HG02973 (cell line): ENCODE measurements at regions not wholly inside any gene's neighbourhood (a gene's known extent, or its start where the extent isn't known, plus 50 kb on each side); places are given as distances from the start of the nearest gene placed in this dataset.
"Not testable (repeated sequence)": the region's sequence is repeated elsewhere in the genome, so short reads cannot be mapped to it uniquely, and the experiment has no call there.

Experiments used
- ATAC-seq: cut with Tn5 transposase; IDR thresholded peaks from one replicate; pipeline ENCODE4 v1.9.1; 2021; ENCODE audit warnings: moderate library complexity; ENCODE audit not compliant: unreplicated experiment

DNA sequence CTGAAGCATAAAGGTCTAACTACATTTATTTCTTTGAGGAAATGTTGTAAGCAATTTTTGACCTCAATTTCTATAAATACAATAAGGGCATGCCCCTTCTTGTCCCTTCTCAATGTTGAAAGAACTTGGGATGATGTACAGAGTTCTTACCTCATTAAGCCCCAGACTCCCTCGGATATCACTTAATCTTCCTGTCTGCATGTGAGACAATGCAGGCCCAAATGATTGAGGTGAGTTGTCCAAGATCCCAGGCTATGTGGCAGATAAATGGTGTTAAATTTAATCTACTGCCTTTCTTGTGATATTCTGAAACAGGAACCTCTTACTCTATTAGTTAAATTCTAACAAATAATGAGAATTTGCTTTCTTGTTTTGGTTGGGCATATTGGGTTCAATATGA is 1073.4 kb upstream of the GYPC start:
- ATAC-seq, result no peak

DNA sequence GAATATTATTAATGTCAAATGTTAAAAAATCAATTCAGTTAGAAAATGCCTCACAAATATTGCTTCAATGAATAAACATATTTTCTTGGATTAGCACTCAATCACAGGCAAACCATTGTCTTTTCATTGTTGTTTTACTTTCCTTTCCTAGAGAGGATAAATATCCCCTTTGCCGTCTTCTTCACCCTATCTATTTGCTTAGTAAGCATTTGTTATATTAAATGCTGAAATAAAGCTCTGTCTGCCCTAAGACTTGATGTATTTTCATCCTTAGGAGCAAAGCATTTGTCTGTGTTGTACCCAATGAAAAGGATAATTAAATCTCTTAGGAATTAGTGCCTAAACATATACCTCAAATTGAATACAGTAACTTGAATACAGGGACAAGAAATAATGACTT is 1071.2 kb upstream of the GYPC start:
- ATAC-seq, result no peak

DNA sequence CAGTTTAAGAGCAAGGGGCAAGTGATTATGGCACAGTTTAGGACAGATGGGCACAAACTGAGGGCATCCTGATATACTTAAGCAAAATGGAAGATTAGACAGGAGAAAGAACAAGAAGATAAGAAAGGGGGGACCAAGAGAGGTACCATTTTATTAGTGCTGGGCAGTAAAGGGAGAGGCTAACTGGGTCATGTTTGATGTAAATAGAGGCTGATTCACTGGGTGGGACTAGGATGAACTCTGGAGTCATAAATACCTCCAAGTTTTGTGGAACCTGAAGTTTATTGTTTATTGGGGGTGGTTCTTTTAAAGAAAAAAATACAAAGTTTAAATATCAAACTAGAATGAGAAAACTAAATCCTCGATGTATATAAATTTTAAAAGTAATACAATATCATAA is 1067.2 kb upstream of the GYPC start:
- ATAC-seq, result no peak

DNA sequence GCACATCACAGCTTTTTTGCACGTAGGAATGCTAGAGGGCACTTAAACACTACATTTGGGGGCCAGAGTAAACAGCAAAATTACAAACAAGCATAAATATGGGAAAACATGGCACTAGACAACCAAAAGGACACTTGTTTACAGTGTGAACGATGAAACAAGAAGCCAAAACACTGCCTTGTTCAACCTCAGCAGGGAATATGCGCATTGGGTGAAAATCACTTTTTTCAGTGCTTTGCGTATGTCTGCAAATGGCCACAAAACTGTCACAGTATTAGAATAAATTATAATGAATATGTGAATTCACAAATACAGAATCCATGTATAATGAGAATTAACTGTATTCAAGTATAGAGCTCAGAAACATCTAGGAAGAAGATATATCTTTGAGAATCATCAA is 1064.0 kb upstream of the GYPC start:
- no peak for ATAC-seq

DNA sequence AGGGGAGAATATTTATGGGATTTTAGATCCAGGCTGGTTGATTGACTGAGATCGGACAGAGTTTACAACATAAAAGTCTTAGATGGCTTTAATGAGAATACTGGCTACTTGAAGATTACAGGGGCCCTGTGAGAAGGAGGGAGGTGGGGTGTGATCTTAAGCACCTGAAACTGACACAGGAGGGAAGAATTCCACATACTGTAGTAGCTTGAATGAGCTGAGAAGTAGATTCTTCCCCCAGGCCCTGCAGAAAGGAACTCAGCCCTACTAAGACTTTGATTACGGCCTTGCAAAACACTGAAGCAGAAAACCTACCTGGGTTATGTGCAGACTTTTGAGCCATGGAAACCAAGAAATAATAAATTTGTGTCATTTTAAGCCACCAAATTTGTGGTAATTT is 1062.9 kb upstream of the GYPC start:
- ATAC-seq, result no peak

DNA sequence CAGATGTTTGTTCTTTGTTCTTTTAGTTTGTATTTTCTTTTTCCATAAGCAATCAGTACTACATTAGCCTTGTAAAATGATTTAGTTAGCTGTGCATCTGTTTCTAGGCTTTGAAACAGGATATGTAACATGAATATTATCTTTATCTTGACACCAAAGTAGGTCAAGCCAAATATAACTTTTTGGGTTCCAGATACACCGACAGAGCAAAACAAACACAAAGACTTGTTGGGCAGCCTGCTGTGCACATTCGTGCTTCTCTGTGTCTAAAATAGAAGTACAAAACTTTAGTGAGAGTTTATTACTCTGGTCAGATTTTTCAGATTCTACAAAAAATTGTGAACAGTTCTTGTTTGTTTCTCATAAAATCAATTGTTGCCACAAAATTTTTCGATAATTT is 1059.3 kb upstream of the GYPC start:
- no peak for ATAC-seq

DNA sequence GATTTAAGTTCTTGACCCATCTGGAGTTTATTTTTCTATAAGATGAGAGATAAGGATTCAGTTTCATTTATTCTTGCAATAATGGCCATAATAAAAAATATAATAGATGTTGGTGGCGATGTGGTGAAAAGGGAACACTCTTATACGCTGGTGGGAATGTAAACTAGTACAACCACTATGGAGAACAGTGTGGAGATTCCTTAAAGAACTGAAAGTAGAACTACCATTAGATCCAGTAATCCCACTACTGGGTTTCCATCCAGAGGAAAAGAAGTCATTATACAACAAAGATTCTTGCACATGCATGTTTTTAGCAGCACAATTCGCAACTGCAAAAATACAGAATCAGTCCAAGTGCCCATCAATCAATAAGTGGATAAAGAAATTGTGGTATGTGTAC is 1040.5 kb upstream of the GYPC start:
- no peak for ATAC-seq

DNA sequence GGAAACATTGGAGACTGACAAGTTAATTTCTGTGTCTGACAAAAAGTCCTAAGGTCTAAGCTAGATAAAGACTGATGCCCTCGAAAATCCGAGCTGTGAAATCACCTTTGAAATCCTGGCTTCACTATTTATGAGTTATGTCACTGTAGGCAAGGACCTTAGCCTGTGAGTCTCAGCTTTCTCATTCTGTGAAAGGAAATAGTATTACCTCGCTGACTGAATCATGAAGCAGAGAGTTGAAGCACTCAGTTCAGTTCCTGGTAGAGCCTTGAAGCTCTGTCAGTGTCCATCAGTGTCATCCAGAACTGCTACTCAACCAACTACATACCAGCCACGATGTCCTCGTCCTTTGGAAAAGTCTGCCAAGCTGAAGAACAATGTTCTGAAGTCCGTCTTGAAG is 1025.6 kb upstream of the GYPC start:
- no peak for ATAC-seq

DNA sequence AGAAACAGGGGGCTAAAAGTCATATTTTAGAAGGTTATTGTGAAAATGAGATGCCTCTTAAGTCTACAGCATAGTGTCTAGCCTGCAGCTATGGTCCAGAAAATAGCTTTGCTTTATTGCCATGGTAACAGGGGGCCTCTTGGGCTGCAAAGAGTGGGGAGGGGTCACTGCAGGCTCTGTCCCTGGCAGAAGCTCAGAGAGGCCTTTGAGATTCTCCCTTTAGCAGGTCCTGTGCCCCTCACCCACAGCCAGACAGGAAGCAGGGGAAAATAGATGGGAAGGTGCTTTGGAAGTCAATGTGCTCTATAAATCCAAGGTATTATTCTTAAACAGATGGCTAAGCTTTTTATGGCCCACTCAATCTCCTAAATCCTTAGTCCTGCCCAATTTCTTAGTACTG is 1021.3 kb upstream of the GYPC start:
- no peak for ATAC-seq

DNA sequence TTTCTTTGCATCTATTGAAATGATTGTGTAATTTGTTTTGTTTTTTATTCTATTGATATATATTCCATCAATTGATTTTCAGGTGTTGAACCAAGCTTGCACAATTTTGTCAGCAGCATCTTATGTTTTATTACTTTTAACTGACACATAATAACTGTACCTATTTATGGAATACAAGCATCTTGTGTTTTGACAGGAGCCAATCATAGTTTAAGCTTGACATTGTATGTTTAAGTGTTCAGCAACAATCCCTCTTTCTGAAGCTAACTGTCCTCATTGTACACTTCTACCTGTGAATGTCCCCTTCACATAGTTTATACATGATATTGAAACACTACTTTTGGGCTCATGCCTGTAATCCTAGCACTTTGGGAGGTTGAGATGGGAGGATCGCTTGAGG is 1017.6 kb upstream of the GYPC start:
- ATAC-seq, result no peak

DNA sequence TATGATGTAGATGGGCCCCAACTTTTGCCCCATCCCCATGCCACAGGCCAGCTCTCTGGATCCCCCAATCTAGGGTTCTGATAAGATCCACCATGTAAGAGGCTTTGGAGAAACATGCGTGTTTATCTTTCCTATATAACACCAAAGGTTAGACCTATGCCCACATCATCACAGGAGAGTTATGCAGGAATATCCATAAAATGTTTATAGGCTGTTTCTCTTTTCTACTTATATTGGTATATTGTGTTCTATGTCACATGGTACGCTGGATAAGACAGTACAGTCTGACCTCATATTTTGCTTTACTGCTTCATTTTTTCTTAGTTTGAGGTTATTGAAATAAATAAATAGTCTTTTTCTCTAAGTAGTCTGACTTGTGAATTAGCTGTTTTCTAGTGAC is 1013.9 kb upstream of the GYPC start:
- no peak for ATAC-seq

DNA sequence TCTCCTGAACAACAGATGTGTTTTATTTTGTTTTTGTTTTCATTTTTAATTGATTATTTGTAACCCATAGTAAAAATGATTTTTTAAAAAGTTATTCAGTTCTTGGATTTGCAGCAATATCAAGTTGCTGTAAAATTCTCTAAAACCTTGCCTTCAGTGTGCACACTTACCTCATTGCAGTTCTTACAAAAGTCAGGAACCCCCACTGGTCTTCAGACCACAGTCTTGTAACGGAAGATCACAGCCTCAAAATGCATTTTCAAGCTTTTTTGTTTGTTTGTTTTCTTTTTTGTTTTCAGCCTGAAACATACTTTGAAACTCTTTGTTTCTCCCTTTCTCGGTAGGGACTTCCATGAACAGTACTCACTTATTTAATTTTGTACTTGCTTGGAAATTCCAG is 1012.8 kb upstream of the GYPC start:
- ATAC-seq, result no peak

DNA sequence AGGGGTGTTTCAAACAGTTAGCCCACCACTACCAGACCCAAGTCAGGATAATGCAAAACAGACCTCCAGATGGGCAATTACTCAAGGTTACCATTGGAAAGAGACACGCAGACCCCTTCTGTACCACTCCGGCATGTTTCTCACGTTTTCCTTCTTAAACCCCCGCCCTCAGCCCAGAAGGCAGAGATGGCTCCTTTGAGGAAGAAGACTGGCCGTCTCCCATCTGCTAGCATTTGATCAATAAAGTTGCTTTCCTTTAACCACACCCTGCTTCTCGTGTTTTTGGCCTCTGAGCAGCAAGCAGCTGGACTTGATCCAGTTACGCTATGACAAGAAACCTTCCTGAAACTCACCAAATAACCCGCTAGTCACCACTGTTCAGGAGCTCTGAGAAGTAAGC is 1012.4 kb upstream of the GYPC start:
- no peak for ATAC-seq

DNA sequence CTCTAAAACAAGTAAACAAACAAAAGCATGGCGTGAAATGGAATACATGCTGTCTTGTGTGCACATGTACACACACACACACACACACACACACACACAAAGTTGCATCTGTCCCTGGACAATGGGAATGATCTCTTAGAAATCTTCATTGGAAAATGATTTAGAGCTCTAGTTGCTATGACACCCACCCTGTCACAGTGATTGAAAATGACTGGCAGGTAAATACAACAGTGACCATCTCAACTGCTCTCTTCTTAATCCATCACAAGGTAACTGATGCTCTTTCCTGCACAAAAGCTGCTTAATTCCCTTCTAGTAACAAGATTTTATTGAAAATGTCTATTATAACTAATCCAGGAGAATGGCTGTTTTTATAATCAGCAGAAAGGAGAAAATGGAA is 1011.7 kb upstream of the GYPC start:
- no peak for ATAC-seq

DNA sequence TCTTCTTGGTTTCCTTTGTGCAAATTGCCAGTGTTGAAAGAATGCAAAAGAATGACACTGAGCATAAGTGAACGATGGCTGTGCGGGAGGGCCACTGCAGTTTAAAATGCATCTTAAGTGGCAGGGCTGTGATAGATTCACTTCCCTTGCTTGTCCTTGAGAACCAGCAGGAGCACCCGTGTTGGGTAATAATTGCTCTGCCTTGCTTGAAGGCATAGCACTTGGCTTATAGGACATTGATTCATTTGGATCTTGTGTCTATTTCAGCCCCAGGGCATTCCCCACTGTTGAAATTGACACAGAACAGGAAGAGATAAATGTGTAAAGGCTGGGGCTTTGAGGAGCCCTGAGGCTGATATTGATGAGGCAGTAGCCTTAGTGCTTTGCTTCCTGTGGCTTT is 1003.7 kb upstream of the GYPC start:
- no peak for ATAC-seq

DNA sequence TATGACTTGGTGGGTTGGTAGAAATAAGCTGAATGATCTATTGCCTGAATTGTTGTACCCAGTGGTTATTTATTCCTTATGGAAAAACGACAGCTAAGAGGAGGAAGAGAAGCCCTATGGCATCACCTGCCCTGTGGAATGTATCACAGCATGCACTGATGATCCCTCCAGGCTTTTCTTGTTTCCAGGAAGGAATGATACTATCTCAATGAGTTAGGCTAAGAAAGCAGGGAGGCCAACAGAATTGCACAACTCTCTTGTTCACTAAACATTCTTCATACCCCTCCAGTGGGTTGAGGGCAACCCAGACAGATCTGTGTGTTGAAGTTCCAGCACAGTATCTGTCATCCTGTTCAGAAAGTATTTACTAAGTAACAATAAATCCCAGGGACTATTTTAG is 1001.7 kb upstream of the GYPC start:
- no peak for ATAC-seq

DNA sequence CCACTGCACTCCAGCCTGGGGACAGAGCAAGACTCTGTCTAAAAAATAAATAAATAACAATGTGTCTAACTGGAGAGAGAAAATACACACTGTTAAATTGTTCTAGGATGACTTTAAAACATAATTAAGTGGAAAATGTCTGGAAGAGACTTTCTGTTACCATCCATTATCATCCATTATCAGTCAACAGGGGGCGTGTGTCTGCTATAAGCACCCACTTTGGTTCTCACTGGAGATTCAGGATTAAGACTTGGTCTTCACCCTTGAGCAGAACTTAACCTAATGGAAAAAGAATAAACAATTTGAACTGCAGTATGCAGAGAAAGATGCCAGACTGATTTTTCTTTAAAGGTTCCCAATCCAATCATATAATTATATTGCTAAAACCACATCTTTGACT is 999.8 kb upstream of the GYPC start:
- no peak for ATAC-seq

DNA sequence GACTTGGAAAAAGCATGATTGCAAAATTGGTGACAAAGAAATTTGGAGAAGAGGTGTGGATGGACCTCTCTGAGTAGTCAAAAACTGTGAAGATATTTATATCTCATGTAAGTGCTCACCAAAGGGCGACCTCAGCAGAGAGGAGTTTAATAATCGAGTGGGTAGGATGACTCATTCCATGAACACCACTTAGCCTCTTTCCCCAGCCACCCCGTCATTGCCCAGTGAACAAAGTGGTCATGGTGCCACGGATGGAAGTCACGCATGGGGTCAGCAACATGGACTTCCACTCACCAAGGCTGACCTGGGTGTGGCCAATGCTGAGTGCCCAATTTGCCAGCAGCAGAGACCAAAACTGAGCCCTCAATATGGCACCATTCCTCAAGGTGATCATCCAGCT is 997.4 kb upstream of the GYPC start:
- ATAC-seq, result no peak

DNA sequence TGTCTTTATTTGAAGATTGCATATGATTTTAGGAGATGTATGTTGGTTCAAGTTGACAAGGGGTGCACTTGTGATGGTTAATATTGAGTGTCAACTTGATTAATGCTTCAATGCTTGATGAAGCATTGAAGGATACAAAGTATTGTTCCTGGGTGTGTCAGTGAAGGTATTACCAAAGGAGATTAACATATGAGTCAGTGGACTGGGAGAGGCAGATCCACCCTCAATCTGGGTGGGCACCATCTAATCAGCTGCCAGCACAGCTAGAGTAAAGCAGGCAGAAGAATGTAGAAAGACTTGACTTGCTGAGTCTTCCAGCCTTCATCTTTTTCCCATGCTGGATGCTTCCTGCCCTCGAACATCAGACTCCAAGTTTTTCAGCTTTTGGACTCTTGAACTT is 995.6 kb upstream of the GYPC start:
- not testable (repeated sequence) for ATAC-seq

DNA sequence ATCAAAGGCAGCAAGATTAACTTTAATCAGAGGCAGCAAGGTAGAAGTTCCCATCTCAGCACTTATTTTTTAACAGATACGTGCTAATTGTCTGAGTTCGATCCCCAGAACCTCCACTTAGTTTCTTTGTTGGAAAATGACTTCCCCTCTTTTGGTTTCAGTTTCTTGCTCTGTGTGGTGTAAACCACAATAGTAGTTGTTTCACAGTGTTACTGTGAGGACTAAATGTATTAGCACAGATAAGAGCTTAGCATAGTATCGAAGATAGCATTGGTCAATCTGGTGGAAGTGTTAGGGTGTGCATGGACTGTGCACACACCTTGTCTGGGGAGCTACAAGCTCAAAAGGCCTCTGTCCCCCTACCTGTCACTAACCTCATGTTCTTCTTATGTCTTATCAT is 988.3 kb upstream of the GYPC start:
- ATAC-seq, result no peak

DNA sequence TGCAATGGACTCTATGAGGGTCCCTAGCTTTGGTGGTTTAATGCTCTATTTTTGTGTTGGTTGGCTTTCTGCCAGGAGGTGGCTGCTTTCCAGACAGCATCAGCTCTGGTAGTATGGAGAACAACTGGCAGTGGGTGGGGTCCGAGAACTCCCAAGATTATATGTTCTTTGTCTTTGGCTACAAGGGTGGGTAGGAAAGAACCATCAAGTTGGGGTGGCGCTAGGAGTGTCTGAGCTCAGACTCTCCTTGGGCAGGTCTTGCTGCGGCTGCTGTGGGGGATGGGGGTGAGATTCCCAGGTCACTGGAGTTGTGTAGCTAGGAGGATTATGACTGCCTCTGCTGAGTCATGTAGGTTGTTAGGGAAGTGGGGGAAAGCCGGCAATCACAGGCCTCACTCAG is 976.1 kb upstream of the GYPC start:
- no peak for ATAC-seq

DNA sequence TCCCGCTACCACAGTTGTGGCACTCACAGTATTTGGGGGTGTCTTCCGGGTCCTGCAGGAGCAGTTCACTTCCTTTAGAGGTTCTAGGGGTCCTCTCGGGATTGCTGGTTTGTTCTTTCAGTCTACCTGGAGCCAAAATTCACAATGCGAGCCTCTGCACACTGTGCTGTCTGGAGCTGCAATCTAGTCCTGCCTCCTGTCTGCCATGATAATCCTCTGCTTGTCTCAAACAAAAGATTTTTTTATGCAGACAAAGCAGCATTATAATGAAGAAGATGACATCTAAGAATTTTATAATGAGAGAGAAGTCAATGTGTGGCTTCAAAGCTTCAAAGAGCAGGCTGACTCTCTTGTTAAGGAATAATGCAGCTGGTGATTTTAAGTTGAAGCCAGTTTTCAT is 975.1 kb upstream of the GYPC start:
- ATAC-seq, result no peak

DNA sequence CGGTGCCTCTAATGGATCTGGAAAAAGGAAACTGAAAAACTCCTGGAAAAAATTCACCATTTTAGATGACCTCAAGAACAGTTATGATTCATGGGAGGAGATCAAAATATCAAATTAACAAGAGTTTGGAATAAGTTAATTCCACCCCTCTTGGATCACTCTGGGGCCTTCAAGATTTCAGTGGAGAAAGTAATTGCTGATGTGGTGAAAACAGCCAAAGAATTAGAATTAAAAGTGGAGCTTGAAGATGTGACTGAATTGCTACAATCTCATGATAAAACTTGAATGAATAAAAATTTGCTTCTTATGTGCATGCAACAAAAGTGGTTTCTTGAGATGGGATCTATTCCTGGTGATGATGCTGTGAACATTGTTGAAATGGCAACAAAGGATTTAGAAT is 974.4 kb upstream of the GYPC start:
- ATAC-seq, result no peak
